ENCODE measurements at regions not wholly inside any gene's neighbourhood (a gene's known extent, or its start where the extent isn't known, plus 50 kb on each side); places are given as distances from the start of the nearest gene placed in this dataset.

GRCh38 chr6:40251637-40252300, 317.5 kb upstream of the MOCS1 start:
- H3K4me3 ChIP-seq (ENCODE audit: low read depth, low read length): no peak overlapping the region
- DNase-seq (ENCODE audit: low read depth): no peak
- TF ChIP-seq CTCF (IDR thresholded peaks at IDR 0.05; ENCODE audit: insufficient read depth, low read length): no peak

DNA sequence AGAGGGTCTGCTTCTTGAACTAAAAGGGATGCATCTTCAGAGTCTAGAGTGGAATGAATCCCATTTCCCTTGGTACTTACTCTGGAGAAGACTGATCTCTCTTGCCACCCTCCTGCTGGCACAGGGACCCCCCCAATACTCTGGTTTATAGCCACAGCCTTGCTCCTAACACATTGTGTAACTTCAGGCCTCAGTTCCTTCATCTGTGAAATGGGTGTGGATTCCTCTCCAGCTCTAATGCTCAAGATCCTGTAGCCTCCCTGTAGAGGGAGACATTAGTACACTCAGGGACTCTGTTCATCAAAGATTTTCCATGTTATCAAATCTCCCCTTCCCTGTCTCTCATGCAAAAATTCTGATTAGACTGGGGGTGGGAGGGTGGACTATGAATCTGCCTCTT, 315.7 kb upstream of the MOCS1 start:
- TF ChIP-seq CTCF (IDR thresholded peaks at IDR 0.05; ENCODE audit: insufficient read depth, low read length): no peak
- DNase-seq (ENCODE audit: low read depth): no peak
- H3K4me3 ChIP-seq (ENCODE audit: low read depth, low read length): no peak overlapping the region

- DNase-seq (ENCODE audit: low read depth): no peak
- no peak overlapping the region for H3K4me3 ChIP-seq (ENCODE audit: low read depth, low read length)
- no peak for TF ChIP-seq CTCF (IDR thresholded peaks at IDR 0.05; ENCODE audit: insufficient read depth, low read length)
These were observed 313.4 kb upstream of the MOCS1 start for GRCh38 chr6:40247516-40248115.

- DNase-seq (ENCODE audit: low read depth): no peak
- H3K4me3 ChIP-seq (ENCODE audit: low read depth, low read length): no peak overlapping the region
- no peak for TF ChIP-seq CTCF (IDR thresholded peaks at IDR 0.05; ENCODE audit: insufficient read depth, low read length)
These were observed 310.4 kb upstream of the MOCS1 start for GRCh38 chr6:40244699-40245098.

- no peak for DNase-seq (ENCODE audit: low read depth)
- no peak overlapping the region for H3K4me3 ChIP-seq (ENCODE audit: low read depth, low read length)
- TF ChIP-seq CTCF (IDR thresholded peaks at IDR 0.05; ENCODE audit: insufficient read depth, low read length): no peak
These were observed 298.4 kb upstream of the MOCS1 start for GRCh38 chr6:40232698-40233097.

DNA sequence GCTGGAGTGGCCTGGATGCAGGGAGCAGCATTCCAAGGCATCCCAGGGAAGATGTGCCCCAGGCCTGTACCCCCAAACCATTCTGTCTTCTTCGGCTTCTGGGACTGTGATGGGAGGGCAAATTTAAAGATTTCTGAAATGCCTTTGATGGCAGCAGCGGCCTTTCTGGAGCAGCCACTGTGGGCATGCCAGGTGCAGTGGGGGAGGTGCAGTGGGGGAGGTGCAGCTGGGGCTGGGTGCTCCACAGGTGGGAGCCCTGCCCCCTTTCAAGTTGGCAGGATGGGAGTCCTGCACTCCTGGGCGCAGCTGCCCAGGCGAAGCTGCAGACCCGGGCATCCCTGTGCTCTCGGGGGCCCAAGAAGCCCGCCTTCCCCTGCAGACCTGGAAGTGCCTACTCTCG, 293.5 kb upstream of the MOCS1 start:
- no peak for TF ChIP-seq CTCF (IDR thresholded peaks at IDR 0.05; ENCODE audit: insufficient read depth, low read length)
- no peak for DNase-seq (ENCODE audit: low read depth)
- no peak overlapping the region for H3K4me3 ChIP-seq (ENCODE audit: low read depth, low read length)

GRCh38 chr6:40222354-40222753, 288.1 kb upstream of the MOCS1 start:
- no peak overlapping the region for H3K4me3 ChIP-seq (ENCODE audit: low read depth, low read length)
- no peak for TF ChIP-seq CTCF (IDR thresholded peaks at IDR 0.05; ENCODE audit: insufficient read depth, low read length)

More at GRCh38 chr6:40222354-40222753, 288.1 kb upstream of the MOCS1 start:
- DNase-seq (ENCODE audit: low read depth): no peak

Data from fibroblast of the aortic adventitia (primary cell).